Prostate gland (tissue), 2 donors: ENCODE measurements at regions not wholly inside any gene's neighbourhood (a gene's known extent, or its start where the extent isn't known, plus 50 kb on each side); places are given as distances from the start of the nearest gene placed in this dataset.

Source experiments
- DNase-seq: peaks from one replicate; pipeline ENCODE4 v3.0.0-alpha.2; 2019; ENCODE audit warnings: low spot score
- H3K27ac ChIP-seq, 2 donors: fragments of 200-600 bp; sonication (generic); 2 replicates each; pipeline ENCODE4 v1.5.1; 2017 to 2019
- H3K27me3 ChIP-seq: fragments of 200-600 bp; sonication (generic); replicated peaks from 2 replicates; pipeline ENCODE4 v1.5.1; 2019; ENCODE audit not compliant: insufficient read depth
- H3K36me3 ChIP-seq, 2 donors: fragments of 200-600 bp; sonication (generic); 1 replicate in 1 of 2; 2 replicates in 1 of 2; pipeline versions ENCODE4 v1.5.1 to v1.8.1; 2017 to 2019
- H3K4me1 ChIP-seq: fragments of 200-600 bp; sonication (generic); replicated peaks from 2 replicates; pipeline ENCODE4 v1.5.1; 2019
- H3K4me3 ChIP-seq, 2 donors: fragments of 200-600 bp; sonication (generic); 2 replicates each; pipeline ENCODE4 v1.5.1; 2017 to 2019
- H3K9me3 ChIP-seq: fragments of 200-600 bp; sonication (generic); 2 replicates; pipeline ENCODE4 v1.5.1; 2017
- POLR2A ChIP-seq: fragments of 450-650 bp; IDR thresholded peaks from one replicate; pipeline ENCODE4 v1.6.1; 2016; ENCODE audit warnings: antibody characterized with exemption, mild to moderate bottlenecking
- POLR2AphosphoS5 ChIP-seq: sonication (generic); formaldehyde crosslinking; IDR thresholded peaks from one replicate; pipeline ENCODE4 v1.6.1; 2017; ENCODE audit warnings: antibody characterized with exemption
- WGBS: methylation state at CpG from one replicate; pipeline ENCODE4 v1.1.5; 2018; 5-methylcytosine and 5-hydroxymethylcytosine counted together
- intact Hi-C: fragments of 100-400 bp; cut with DNase I; formaldehyde crosslinking; loops from one replicate; pipeline ENCODE4 v1.14.2; 2022
- TF ChIP-seq, protein P1 (sequence below), 4 experiments: fragments of 200-600 bp in 2 of 4; fragments of 450-650 bp in 2 of 4; sonication (generic) in 2 of 4; IDR thresholded peaks; 1 replicate in 3 of 4; 2 replicates in 1 of 4; pipeline ENCODE4 v1.5.1; 2016 to 2019; ENCODE audit warnings: antibody characterized with exemption in 4 of 4, mild to moderate bottlenecking in 2 of 4, moderate library complexity in 2 of 4

DNA sequence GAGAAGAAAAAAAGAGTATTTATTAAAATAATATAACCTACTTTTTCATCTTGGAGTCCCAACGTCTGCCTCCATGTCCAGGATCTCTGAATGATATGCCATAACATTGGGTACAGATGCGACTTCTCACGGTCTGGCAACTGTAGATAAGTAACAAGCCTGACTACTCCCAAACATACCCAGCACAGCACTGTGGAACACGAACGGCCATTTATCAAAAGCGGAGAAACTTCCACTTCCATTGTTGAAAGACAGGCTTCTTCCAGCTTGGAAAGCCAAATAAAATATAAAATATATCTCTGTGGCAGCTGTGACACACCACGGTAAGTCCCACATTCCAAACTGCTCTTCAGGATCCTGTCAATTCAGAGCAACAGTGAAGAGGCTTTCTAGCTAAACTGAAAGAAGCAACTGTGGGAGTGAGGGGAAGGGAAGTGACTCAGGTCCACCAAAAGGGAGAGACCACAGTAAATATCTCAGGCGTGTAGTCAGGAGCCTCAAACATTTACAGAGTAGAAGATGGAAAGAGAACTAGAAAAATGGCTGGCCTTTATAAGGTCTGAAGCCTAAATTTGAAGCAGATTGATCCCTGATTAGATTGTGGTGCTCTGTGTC is 331.7 kb downstream of the LIG4 start:
- WGBS: 77% methylated on average over 8 of the region's 8 CpGs
- intact Hi-C loops: loop anchor here (10.0 kb wide), 1 partner anchor 131 kb away; no protein-coding TSS in a partner anchor
- H3K36me3 ChIP-seq: no peaks in the 10 kb centered on the region

GRCh38 chr13:107882708-107883560 is 332.4 kb downstream of the LIG4 start:
- Histone ChIP-seq H3K4me1 (no peaks in the 10 kb centered on the region), H3K27ac (no peak overlapping the region), H3K4me3 (no peak overlapping the region), H3K9me3 (no peaks in the 10 kb centered on the region), H3K27me3 (no peaks in the 10 kb centered on the region), H3K36me3 (no peaks in the 10 kb centered on the region)
- TF ChIP-seq, protein P1, sequence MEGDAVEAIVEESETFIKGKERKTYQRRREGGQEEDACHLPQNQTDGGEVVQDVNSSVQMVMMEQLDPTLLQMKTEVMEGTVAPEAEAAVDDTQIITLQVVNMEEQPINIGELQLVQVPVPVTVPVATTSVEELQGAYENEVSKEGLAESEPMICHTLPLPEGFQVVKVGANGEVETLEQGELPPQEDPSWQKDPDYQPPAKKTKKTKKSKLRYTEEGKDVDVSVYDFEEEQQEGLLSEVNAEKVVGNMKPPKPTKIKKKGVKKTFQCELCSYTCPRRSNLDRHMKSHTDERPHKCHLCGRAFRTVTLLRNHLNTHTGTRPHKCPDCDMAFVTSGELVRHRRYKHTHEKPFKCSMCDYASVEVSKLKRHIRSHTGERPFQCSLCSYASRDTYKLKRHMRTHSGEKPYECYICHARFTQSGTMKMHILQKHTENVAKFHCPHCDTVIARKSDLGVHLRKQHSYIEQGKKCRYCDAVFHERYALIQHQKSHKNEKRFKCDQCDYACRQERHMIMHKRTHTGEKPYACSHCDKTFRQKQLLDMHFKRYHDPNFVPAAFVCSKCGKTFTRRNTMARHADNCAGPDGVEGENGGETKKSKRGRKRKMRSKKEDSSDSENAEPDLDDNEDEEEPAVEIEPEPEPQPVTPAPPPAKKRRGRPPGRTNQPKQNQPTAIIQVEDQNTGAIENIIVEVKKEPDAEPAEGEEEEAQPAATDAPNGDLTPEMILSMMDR (IDR thresholded peaks at IDR 0.05): no peak
- TF ChIP-seq POLR2A (no peak), POLR2AphosphoS5 (no peak)
- DNase-seq: no peak
- WGBS: 86% methylated on average over 11 of the region's 11 CpGs
- intact Hi-C loops: loop anchor here (10.0 kb wide), 1 partner anchor 132 kb away; no protein-coding TSS in a partner anchor

More for the DNA sequence above, 331.7 kb downstream of the LIG4 start:
- no peaks in the 10 kb centered on the region for H3K27me3 ChIP-seq
- no peak for DNase-seq
- H3K4me3 ChIP-seq: no peak overlapping the region
- no peak overlapping the region for H3K27ac ChIP-seq
- H3K9me3 ChIP-seq: no peaks in the 10 kb centered on the region
- H3K4me1 ChIP-seq: no peaks in the 10 kb centered on the region
- TF ChIP-seq, protein P1 (IDR thresholded peaks at IDR 0.05): no peak
- TF ChIP-seq POLR2AphosphoS5: no peak
- TF ChIP-seq POLR2A: no peak

DNA sequence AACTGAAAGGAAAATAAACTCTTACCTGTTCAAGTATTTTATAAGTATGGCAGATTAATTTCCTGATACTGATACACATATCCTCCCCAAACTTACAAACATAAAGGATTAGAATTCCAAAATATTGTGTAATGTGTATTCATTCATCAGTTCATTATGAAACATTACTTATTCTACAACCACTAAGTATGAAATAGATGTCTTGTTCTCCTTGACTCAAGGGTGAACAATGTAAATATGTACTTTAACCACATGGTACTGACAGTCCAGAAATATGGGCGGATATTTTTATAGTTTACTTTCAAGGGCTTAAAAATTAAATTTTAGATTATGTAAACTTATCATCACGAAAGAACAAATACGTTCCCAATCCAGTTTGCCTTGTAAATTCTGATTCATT is 334.0 kb downstream of the LIG4 start:
- no peak for DNase-seq
- intact Hi-C loops: loop anchor here (10.0 kb wide), 1 partner anchor 133 kb away; no protein-coding TSS in a partner anchor
- H3K4me3 ChIP-seq: no peak overlapping the region
- no peaks in the 10 kb centered on the region for H3K27me3 ChIP-seq
- H3K4me1 ChIP-seq: no peaks in the 10 kb centered on the region
- WGBS: 52% methylated on average over 3 of the region's 3 CpGs
- H3K27ac ChIP-seq: no peak overlapping the region
- TF ChIP-seq, protein P1 (IDR thresholded peaks at IDR 0.05): no peak
- TF ChIP-seq POLR2AphosphoS5 (no peak), POLR2A (no peak)
- H3K36me3 ChIP-seq: no peaks in the 10 kb centered on the region
- H3K9me3 ChIP-seq: no peaks in the 10 kb centered on the region

GRCh38 chr13:107874456-107874855 is 340.9 kb downstream of the LIG4 start:
- TF ChIP-seq, protein P1 (IDR thresholded peaks at IDR 0.05): no peak
- no peak for TF ChIP-seq POLR2A
- no peak for TF ChIP-seq POLR2AphosphoS5
- Histone ChIP-seq H3K27ac (no peak overlapping the region), H3K9me3 (no peaks in the 10 kb centered on the region), H3K4me3 (no peak overlapping the region), H3K4me1 (no peaks in the 10 kb centered on the region), H3K27me3 (no peaks in the 10 kb centered on the region), H3K36me3 (no peaks in the 10 kb centered on the region)
- 66% methylated on average over 3 of the region's 3 CpGs for WGBS
- DNase-seq: no peak
- intact Hi-C loops: no loop called here
